Motor neuron (in vitro differentiated cells): ENCODE measurements at regions not wholly inside any gene's neighbourhood (a gene's known extent, or its start where the extent isn't known, plus 50 kb on each side); places are given as distances from the start of the nearest gene placed in this dataset.
A peak's percentile ranks its signal among the peaks of the same experiment; 100 is the strongest.
"Not testable (repeated sequence)": the region's sequence is repeated elsewhere in the genome, so short reads cannot be mapped to it uniquely, and the experiment has no call there.

Experiments used
- ATAC-seq, 8 experiments: fragments of 200-7000 bp; cut with Tn5 transposase; replicated peaks in 6 of 8; 2 replicates each; pipeline ENCODE4 v1.8.0; 2021; ENCODE audit warnings: mild to moderate bottlenecking in 8 of 8, moderate library complexity in 8 of 8
- H3K27ac ChIP-seq, 2 donors: fragments of 250-450 bp; sonication (Bioruptor Pico); 2 replicates each; pipeline ENCODE4 v1.9.0; 2021; ENCODE audit warnings: antibody characterized with exemption in 2 of 2, mild to moderate bottlenecking in 2 of 2, moderate library complexity in 1 of 2
- H3K4me1 ChIP-seq, 2 donors: fragments of 250-450 bp; sonication (Bioruptor Pico); replicated peaks in 1 of 2; 2 replicates each; pipeline ENCODE4 v1.6.1; 2021; ENCODE audit warnings: antibody characterized with exemption in 2 of 2, mild to moderate bottlenecking in 2 of 2, moderate library complexity in 1 of 2
- H3K4me3 ChIP-seq, 5 donors: fragments of 250-450 bp; sonication (Bioruptor Pico); 2 replicates each; pipeline ENCODE4 v1.9.0; 2021; ENCODE audit warnings: antibody characterized with exemption in 5 of 5, mild to moderate bottlenecking in 5 of 5, moderate library complexity in 4 of 5
- WGBS, 10 experiments: fragments of 450-650 bp; shearing (Covaris generic); methylation state at CpG; one replicate each; pipeline ENCODE4 v1.0.0; 2022; 5-methylcytosine and 5-hydroxymethylcytosine counted together
- in situ Hi-C, 9 experiments: fragments of 400-800 bp; cut with MboI; loops; one replicate each; pipeline ENCODE4 v1.15.0; 2021; ENCODE audit warnings: low sequenced_read_pairs in 9 of 9, low pct_unique_long_range_greater_than_20kb in 2 of 9; ENCODE audit not compliant: unreplicated experiment in 9 of 9

- not testable (repeated sequence) for H3K4me1 ChIP-seq
Measured at GRCh38 chr1:219863816-219864215, 64.5 kb downstream of the SLC30A10 start.

GRCh38 chr1:219862366-219862765, 66.0 kb downstream of the SLC30A10 start:
- in situ Hi-C loops: no loop called here
- H3K4me3 ChIP-seq: no peak overlapping the region
- no peak for ATAC-seq

More at GRCh38 chr1:219863816-219864215, 64.5 kb downstream of the SLC30A10 start:
- H3K4me3 ChIP-seq, in situ Hi-C loops, H3K27ac ChIP-seq, ATAC-seq: not testable (repeated sequence)
- no CpG with 5 or more reads among the region's 16 CpGs for WGBS, 10 experiments

GRCh38 chr1:219858980-219859379, 69.4 kb downstream of the SLC30A10 start:
- WGBS, 10 experiments: 0 to 92% (median 44%) methylated on average over 1 to 3 of the region's 3 CpGs; no CpG with 5 or more reads in 1 of the 10 experiments
- ATAC-seq: no peak
- Histone ChIP-seq H3K4me3 (no peak overlapping the region), H3K4me1 (no peaks in the 10 kb centered on the region), H3K27ac (no peak overlapping the region)
- in situ Hi-C loops: no loop called here

More at GRCh38 chr1:219862366-219862765, 66.0 kb downstream of the SLC30A10 start:
- no peaks in the 10 kb centered on the region for H3K4me1 ChIP-seq
- no peak overlapping the region for H3K27ac ChIP-seq
- 0 to 33% (median 0%) methylated on average over 1 of the region's 1 CpG; no CpG with 5 or more reads in 6 of the 10 experiments for WGBS, 10 experiments

- in situ Hi-C loops: loop anchor here in 2 of 9 experiments (25.0 kb wide), 2 partner anchors 140 to 940 kb away; partner anchors contain the start of gene MTARC1 (in 1 of the 2)
- no peak for ATAC-seq
- 13 to 94% (median 43%) methylated on average over 1 to 4 of the region's 4 CpGs; no CpG with 5 or more reads in 1 of the 10 experiments for WGBS, 10 experiments
- Histone ChIP-seq H3K27ac (no peak overlapping the region), H3K4me1 (no peaks in the 10 kb centered on the region), H3K4me3 (no peak overlapping the region)
Measured at GRCh38 chr1:219847215-219847855, 81.0 kb downstream of the SLC30A10 start.

- peak overlapping the region in 4 of 5 donors; percentile 11 to 25 (median 16) for H3K4me3 ChIP-seq
- not testable (repeated sequence) for H3K27ac ChIP-seq, H3K4me1 ChIP-seq, ATAC-seq
- in situ Hi-C loops: loop anchor here in 2 of 9 experiments (25.0 kb wide), 2 partner anchors 148 to 948 kb away; partner anchors contain the start of gene MTARC1 (in 1 of the 2)
- WGBS, 10 experiments: 0 to 21% (median 10%) methylated on average over 2 to 10 of the region's 15 CpGs; no CpG with 5 or more reads in 6 of the 10 experiments
Measured at GRCh38 chr1:219839595-219839994, 88.8 kb downstream of the SLC30A10 start.

GRCh38 chr1:219837994-219838294, 90.4 kb downstream of the SLC30A10 start:
- no peak overlapping the region for H3K4me3 ChIP-seq
- WGBS, 10 experiments: 0 to 100% (median 35%) methylated on average over 1 to 2 of the region's 2 CpGs
- in situ Hi-C loops: loop anchor here in 2 of 9 experiments (25.0 kb wide), 2 partner anchors 149 to 949 kb away; partner anchors contain the start of gene MTARC1 (in 1 of the 2)
- no peak overlapping the region for H3K27ac ChIP-seq
- peaks cover 3 to 8% of the 10 kb centered on the region in 2 donors for H3K4me1 ChIP-seq
- no peak for ATAC-seq

GRCh38 chr1:219837274-219837993, 90.9 kb downstream of the SLC30A10 start:
- 15 to 49% (median 44%) methylated on average over 4 to 7 of the region's 7 CpGs for WGBS, 10 experiments
- in situ Hi-C loops: loop anchor here in 2 of 9 experiments (25.0 kb wide), 2 partner anchors 150 to 950 kb away; partner anchors contain the start of gene MTARC1 (in 1 of the 2)

GRCh38 chr1:219834314-219834917, 93.9 kb downstream of the SLC30A10 start:
- in situ Hi-C loops: loop anchor here in 2 of 9 experiments (25.0 kb wide), 2 partner anchors 153 to 953 kb away; partner anchors contain the start of gene MTARC1 (in 1 of the 2)
- peak in 5 of 8 experiments; percentile 23 to 69 (median 50) for ATAC-seq
- Histone ChIP-seq H3K4me1 (peaks cover 3 to 8% of the 10 kb centered on the region in 2 donors), H3K27ac (peak overlapping the region in 1 of 2 donors; percentile 15), H3K4me3 (no peak overlapping the region)
- 0 to 100% (median 49%) methylated on average over 1 to 8 of the region's 8 CpGs for WGBS, 10 experiments

More at GRCh38 chr1:219837274-219837993, 90.9 kb downstream of the SLC30A10 start:
- Histone ChIP-seq H3K4me1 (peaks cover 3 to 8% of the 10 kb centered on the region in 2 donors), H3K4me3 (no peak overlapping the region), H3K27ac (no peak overlapping the region)
- peak; percentile 53 to 80 (median 66) for ATAC-seq

GRCh38 chr1:219833214-219833815, 95.0 kb downstream of the SLC30A10 start:
- in situ Hi-C loops: loop anchor here in 2 of 9 experiments (25.0 kb wide), 2 partner anchors 154 to 954 kb away; partner anchors contain the start of gene MTARC1 (in 1 of the 2)
- Histone ChIP-seq H3K27ac (peak overlapping the region in 1 of 2 donors; percentile 15), H3K4me1 (peaks cover 3% of the 10 kb centered on the region in 2 donors), H3K4me3 (no peak overlapping the region)
- peak in 1 of 8 experiments; percentile 41 for ATAC-seq
- WGBS, 10 experiments: 40 to 81% (median 64%) methylated on average over 1 to 3 of the region's 3 CpGs

GRCh38 chr1:219826290-219826689, 102.1 kb downstream of the SLC30A10 start:
- Histone ChIP-seq H3K27ac (no peak overlapping the region), H3K4me3 (no peak overlapping the region), H3K4me1 (no peaks in the 10 kb centered on the region)
- no peak for ATAC-seq
- in situ Hi-C loops: loop anchor here in 2 of 9 experiments (25.0 kb wide), 2 partner anchors 161 to 961 kb away; partner anchors contain the start of gene MTARC1 (in 1 of the 2)
- WGBS, 10 experiments: 56 to 100% (median 85%) methylated on average over 1 of the region's 1 CpG; no CpG with 5 or more reads in 5 of the 10 experiments

GRCh38 chr1:219825355-219825754, 103.0 kb downstream of the SLC30A10 start:
- Histone ChIP-seq H3K4me1 (no peaks in the 10 kb centered on the region), H3K27ac (no peak overlapping the region), H3K4me3 (no peak overlapping the region)
- ATAC-seq: peak in 1 of 8 experiments; percentile 14
- in situ Hi-C loops: loop anchor here in 2 of 9 experiments (25.0 kb wide), 2 partner anchors 162 to 962 kb away; partner anchors contain the start of gene MTARC1 (in 1 of the 2)
- whole genome bisulfite sequencing, 10 experiments: 73 to 100% (median 90%) methylated on average over 1 to 2 of the region's 2 CpGs; no CpG with 5 or more reads in 2 of the 10 experiments

GRCh38 chr1:219824338-219824737, 104.0 kb downstream of the SLC30A10 start:
- no peaks in the 10 kb centered on the region for H3K4me1 ChIP-seq
- peak in 3 of 8 experiments; percentile 44 to 91 (median 90) for ATAC-seq
- H3K27ac ChIP-seq: no peak overlapping the region
- WGBS, 10 experiments: 13 to 100% (median 71%) methylated on average over 1 to 2 of the region's 2 CpGs; no CpG with 5 or more reads in 3 of the 10 experiments
- in situ Hi-C loops: loop anchor here in 7 of 9 experiments (25.0 kb wide), 4 partner anchors 262 to 1487 kb away; partner anchors contain the start of gene TGFB2 (in 6 of the 7)
- no peak overlapping the region for H3K4me3 ChIP-seq
